ENCODE measurements at regions not wholly inside any gene's neighbourhood (a gene's known extent, or its start where the extent isn't known, plus 50 kb on each side); places are given as distances from the start of the nearest gene placed in this dataset.
"Not testable (repeated sequence)": the region's sequence is repeated elsewhere in the genome, so short reads cannot be mapped to it uniquely, and the experiment has no call there.

- DNase-seq (ENCODE audit: low read depth): no peak
Measured at GRCh38 chr2:59435635-59436034, 1117.8 kb downstream of the BCL11A start.

GRCh38 chr2:59428940-59429339, 1124.5 kb downstream of the BCL11A start:
- no peak for DNase-seq (ENCODE audit: low read depth)

GRCh38 chr2:59427980-59428379, 1125.5 kb downstream of the BCL11A start:
- DNase-seq (ENCODE audit: low read depth): no peak

GRCh38 chr2:59425247-59425646, 1128.2 kb downstream of the BCL11A start:
- no peak for DNase-seq (ENCODE audit: low read depth)

- DNase-seq (ENCODE audit: low read depth): no peak
Measured at GRCh38 chr2:59413751-59414570, 1139.5 kb downstream of the BCL11A start.

- DNase-seq (ENCODE audit: low read depth): no peak
Measured at GRCh38 chr2:59399126-59399525, 1154.3 kb downstream of the BCL11A start.

- no peak for DNase-seq (ENCODE audit: low read depth)
Measured at GRCh38 chr2:59398081-59398480, 1155.4 kb downstream of the BCL11A start.

- DNase-seq (ENCODE audit: low read depth): no peak
Measured at GRCh38 chr2:59395119-59395518, 1154.0 kb upstream of the FANCL start.

GRCh38 chr2:59391896-59392295, 1150.8 kb upstream of the FANCL start:
- no peak for DNase-seq (ENCODE audit: low read depth)

GRCh38 chr2:59390581-59390980, 1149.5 kb upstream of the FANCL start:
- DNase-seq (ENCODE audit: low read depth): no peak

GRCh38 chr2:59389240-59389639, 1148.1 kb upstream of the FANCL start:
- no peak for DNase-seq (ENCODE audit: low read depth)

GRCh38 chr2:59385971-59386370, 1144.8 kb upstream of the FANCL start:
- DNase-seq (ENCODE audit: low read depth): no peak

- no peak for DNase-seq (ENCODE audit: low read depth)
Measured at GRCh38 chr2:59383473-59383872, 1142.3 kb upstream of the FANCL start.

- DNase-seq (ENCODE audit: low read depth): no peak
Measured at GRCh38 chr2:59378127-59378526, 1137.0 kb upstream of the FANCL start.

- DNase-seq (ENCODE audit: low read depth): no peak
Measured at GRCh38 chr2:59366288-59366687, 1125.2 kb upstream of the FANCL start.

GRCh38 chr2:59354498-59354897, 1113.4 kb upstream of the FANCL start:
- no peak for DNase-seq (ENCODE audit: low read depth)

- DNase-seq (ENCODE audit: low read depth): no peak
Measured at GRCh38 chr2:59353306-59353921, 1112.3 kb upstream of the FANCL start.

- DNase-seq (ENCODE audit: low read depth): no peak
Measured at GRCh38 chr2:59342166-59342565, 1101.0 kb upstream of the FANCL start.

- no peak for DNase-seq (ENCODE audit: low read depth)
Measured at GRCh38 chr2:59339837-59340207, 1098.7 kb upstream of the FANCL start.

- no peak for DNase-seq (ENCODE audit: low read depth)
Measured at GRCh38 chr2:59339121-59339836, 1098.2 kb upstream of the FANCL start.

- DNase-seq (ENCODE audit: low read depth): no peak
Measured at GRCh38 chr2:59333007-59333406, 1091.9 kb upstream of the FANCL start.

GRCh38 chr2:59326581-59327365, 1085.6 kb upstream of the FANCL start:
- DNase-seq (ENCODE audit: low read depth): not testable (repeated sequence)

Measured in CMK (cell line).